HG03354 (cell line): ENCODE measurements at regions not wholly inside any gene's neighbourhood (a gene's known extent, or its start where the extent isn't known, plus 50 kb on each side); places are given as distances from the start of the nearest gene placed in this dataset.
"Not testable (repeated sequence)": the region's sequence is repeated elsewhere in the genome, so short reads cannot be mapped to it uniquely, and the experiment has no call there.

Experiments
- ATAC-seq: cut with Tn5 transposase; IDR thresholded peaks from one replicate; pipeline ENCODE4 v1.9.1; 2021; ENCODE audit warnings: mild to moderate bottlenecking; ENCODE audit not compliant: unreplicated experiment, poor library complexity, severe bottlenecking

DNA sequence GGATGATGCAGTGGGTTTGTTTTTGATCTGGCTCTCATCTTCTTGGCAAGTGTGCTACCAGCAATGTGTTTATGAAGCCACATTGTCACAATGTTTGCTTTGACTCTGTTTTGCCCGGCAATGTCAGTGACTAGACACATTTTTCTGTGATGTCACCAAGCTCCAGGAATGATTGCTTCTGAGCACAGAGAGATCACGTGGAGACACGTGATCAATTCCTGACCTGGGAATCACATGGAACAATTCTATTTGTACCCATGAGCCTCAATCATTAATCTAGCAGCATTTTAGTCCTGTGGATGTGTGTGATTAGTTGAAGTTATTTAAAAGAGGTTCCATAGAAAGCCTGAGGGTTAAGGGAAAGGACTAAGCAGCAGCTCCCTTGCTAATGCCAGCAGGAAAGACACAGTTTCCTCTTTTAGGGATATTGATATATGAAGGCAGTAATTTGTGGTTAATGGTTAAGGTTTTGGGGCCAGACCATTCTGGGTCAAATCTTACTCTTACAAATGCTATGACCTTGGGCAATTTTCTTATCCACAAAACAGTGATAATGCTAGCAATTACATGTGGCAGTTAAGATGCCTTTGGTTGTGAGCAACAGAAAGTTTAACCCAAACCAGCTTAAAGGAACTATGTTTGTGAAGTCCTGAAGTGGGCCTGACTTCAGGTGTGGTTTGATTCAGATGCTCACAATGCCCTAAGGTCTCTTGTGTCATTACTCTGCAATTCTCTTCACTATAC lies 59.0 kb downstream of the FASLG start:
- no peak for ATAC-seq

DNA sequence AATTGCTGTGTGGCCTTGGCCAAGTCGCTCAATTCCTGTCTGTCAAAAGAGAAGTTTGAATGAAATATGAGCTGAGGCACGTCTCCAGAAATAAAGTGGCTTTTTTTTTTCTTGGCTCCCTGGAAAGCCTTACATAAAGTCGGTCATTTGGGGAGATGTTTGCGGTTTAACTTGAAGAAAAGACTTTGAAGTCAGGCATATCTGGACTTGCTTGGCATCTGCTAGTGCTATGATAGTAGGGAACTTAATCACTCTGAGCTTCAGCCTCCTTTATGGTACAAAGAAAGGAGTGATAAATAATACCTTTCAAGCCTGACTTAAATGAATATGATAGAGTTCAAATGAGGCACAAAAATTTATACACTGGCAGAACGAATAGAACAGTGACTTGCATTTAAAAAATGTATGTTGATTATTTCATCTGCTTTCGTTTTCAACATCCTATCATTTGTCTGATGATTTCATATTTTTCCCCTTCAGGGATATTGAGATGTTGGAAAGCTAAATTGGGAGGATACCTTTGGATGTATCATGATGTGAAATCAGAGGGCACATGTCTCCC lies 60.2 kb downstream of the FASLG start:
- ATAC-seq = peak; percentile 14

DNA sequence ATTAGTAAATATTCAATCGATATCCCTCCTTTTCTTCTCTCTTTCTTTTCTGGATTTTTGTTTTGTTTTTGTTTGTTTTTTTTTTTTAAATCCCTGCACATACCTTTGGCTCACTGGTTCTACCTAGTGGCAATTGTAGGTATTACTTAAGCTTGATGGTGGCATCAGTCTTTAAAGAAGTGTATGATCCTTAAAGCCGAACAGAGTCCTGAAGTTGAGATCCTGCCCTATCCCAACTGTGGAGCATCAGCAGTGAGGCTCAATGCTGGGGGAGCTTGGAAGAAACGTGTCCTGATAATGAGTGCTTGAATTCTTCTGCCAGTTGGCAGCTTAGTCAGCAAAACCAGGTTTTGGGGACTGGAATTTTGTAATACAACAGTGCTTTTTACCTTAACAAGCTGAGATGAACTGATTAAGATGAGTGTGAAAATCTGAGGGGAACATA lies 60.8 kb downstream of the FASLG start:
- peak; percentile 63 for ATAC-seq

DNA sequence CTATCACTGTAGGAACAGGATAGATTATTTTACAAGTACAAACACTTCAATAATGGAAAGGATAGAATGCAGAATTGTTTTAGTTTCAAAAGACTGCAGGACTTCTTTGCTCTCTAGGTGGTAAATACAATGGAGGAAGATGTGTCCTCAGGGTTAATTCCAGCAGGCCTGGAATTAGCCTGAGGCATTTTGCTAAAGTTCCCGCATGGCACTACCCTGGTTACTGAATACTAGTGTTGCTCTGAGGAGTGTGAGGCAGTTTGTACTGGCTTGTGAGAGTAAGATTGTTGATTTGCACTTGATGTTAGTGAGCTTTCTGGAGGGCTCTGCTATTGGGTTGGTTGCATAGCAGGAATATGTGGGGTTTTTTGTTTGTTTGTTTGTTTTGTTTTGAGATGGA lies 61.4 kb downstream of the FASLG start:
- no peak for ATAC-seq

DNA sequence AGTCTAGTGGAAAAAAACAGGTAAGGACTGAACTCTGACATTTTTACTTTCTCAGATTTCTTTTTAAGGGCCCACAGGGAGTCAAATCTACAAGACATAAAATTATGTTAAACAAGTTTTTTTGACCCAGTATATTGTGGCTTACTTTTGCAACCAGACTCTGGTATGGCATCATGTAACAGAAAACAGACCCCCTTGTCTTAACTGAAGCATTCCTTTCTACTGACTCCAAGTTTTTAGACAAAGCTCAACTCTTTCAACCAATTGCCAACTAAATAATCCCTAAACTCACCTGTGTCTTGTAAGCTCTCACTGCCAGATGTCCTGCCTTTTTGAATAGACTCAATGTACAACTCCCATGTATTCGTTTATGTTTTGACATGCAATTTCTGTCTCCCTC lies 64.3 kb downstream of the FASLG start:
- ATAC-seq = no peak

GRCh38 chr1:172724232-172724631 lies 65.3 kb downstream of the FASLG start:
- no peak for ATAC-seq

DNA sequence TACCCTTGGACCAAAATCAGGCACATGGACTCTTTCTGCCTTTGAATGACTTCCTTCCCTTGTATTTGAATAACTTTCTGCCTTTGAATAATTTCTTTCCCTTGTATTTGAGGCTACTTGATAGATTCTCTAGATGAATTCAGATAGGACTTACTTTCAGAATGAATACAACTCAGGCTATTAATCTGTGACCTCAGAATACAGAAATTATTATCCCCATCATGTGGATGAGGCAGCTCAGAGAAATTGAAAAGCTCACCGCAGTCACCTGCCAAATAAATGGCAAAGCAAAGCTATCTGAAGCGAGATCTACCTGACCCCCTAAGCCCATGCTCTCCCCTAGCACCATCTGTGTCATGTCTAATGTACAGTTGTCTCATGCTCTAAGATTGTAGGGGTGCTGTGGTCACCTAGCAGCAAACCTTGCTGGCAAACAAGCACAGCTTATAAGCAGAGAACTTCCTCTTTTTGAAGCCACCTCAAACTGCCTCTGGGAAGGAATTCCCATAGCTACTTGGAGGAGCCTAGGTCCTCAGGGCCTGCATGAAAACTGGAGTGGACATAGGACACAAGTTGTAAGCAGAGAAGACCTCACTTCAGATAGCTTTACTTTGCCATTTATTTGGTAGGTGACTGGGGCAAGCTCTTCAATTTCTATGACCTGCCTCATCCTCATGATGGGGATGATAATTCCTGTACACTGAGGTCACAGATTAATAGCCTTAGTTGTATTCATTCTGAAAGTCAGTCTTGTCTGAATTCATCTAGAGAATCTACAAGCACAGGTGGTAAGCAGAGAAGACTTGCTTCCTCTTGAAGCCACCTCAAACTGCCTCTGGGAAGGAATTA lies 66.1 kb downstream of the FASLG start:
- peak; percentile 93 for ATAC-seq

DNA sequence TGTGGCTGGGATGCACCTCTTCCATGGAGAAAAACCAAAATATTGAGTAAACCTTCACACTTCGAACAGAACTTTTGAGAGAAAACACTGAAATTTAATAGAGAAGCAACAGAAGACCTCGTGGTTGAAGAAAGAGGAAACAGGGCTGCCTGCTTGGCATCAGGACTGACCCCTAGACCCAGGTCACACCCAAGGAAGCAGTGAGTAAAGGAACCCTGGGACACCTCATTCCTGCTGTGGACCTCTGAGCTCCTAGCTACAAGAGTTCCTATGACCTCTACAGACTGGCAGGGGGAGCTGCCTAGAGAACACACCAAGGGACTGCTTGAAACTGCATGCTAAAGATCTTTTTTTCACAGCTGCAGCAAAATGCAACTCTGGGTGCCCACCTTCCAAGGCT lies 67.8 kb downstream of the FASLG start:
- ATAC-seq = no peak

DNA sequence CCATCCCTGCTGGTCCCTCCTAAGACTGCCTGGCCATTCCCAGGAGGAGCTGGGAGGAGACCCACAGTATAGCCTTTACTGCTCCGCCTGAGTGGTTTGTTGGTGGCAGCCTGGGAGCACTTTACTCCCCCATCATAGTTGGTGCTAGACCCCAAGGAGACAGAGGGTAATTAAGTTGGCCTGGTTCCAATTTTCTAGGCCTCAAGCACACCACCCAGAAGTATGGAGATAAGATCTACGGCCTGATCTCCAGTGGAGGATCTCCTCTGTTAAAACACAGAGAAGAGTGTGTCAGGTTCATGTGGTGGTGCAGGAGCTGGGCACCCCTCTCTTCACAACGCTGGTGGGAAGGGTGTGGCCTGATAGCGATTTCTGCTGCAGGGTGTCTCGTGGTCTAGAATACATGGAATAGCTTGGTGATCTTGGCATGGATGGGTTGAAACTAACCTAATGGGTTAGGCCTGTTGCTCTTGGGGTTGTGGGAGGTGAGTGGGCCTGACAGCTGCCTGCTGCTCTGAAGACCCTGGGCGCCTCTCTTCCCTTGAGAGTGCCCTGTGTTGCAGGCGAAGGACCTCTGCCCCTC lies 68.5 kb downstream of the FASLG start:
- ATAC-seq = no peak

GRCh38 chr1:172727956-172728603 lies 69.2 kb downstream of the FASLG start:
- peak; percentile 44 for ATAC-seq

DNA sequence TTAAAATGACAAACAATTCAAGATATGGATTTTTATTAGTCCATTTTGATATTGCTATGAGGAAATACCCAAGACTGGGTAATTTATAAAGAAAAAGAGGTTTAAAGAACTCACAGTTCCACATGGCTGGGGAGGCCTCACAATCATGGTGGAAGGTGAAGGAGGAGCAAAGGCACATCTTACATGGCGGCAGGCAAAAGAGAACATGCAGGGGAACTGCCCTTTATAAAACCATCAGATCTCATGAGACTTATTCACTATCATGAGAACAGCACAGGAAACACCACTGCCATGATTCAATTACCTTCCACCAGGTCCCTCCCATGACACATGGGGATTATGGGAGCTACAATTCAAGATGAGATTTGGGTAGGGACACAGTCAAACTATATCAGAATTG lies 69.8 kb downstream of the FASLG start:
- ATAC-seq = not testable (repeated sequence)

DNA sequence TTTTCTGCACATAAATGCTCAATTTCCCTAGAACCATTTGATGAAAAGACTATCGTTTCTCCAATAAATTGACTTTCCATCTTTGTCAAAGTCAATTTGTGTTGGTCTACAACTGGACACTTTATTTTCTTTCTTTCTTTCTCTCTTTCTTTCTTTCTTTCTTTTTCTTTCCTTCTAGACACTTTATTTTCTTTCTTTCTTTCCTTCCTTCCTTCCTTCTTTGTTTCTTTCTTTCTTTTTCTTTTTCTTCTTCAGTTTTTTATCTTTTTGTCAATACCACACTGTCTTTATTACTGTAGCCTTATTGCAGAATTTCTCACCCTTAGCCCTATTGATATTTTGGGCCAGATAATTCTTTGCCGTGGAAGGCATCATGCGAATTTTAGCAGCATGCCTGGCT lies 73.5 kb downstream of the FASLG start:
- ATAC-seq = no peak

DNA sequence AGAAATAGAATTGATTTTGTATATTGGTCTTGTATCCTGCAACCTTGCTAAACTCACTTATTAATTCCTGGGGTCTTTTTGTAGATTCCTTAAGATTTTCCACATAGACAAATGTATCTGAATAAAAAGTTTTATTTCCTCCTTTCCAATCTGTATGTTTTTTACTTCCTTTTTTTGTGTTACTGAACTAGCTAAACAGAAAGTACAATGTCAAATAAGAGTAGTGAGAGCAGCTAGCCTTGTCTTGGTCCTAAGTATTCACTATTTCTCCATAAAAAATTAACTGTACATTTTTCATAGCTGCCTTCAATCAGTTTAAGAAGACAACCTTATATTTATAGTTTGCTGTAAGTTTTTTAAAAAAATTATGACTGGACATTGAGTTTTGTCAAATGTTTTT lies 74.9 kb downstream of the FASLG start:
- ATAC-seq = no peak

GRCh38 chr1:172738389-172738788 lies 79.5 kb downstream of the FASLG start:
- no peak for ATAC-seq

GRCh38 chr1:172742599-172743500 lies 83.9 kb downstream of the FASLG start:
- peak; percentile 21 for ATAC-seq

DNA sequence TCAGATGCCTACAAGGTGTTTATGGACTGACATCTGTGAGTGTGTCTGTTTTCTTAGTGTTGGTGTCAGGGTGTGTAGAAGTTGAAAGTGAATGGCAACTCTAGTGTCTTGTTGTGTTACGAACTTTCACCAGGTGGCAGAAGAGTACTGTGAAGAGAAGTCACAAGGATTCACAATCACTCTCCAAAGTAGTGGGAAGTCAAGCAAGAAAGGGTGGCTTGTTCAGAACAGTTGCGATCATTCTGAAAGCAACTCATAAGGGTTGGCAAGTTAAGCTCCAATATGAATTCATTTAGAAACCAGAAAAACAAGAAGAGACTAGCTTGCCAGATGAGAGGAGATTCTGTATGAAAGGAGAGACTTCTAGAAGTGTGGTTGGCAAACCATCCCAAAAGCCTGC lies 86.1 kb downstream of the FASLG start:
- peak; percentile 64 for ATAC-seq

- peak; percentile 84 for ATAC-seq
Observed at GRCh38 chr1:172746091-172746949, 87.4 kb downstream of the FASLG start.

DNA sequence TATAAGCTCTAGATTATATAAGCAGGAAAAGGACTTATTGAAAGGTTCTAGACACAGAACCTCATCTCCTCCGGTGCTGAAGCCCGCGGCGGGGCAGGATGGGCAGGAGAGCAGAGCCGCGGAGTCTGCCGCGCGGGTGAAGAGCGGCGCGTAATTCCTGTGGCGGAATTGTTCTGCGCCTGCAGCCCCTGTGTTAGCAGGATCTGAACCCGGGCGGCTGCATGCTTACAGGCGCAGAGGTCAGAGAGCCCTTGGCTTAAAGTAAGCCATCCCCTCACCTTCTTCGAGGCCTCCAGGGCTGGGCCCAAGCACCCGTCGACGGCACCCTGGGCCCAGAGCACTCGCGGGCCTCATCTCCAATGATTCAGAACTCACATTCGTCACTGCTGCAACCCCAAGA lies 89.3 kb downstream of the FASLG start:
- no peak for ATAC-seq
